HG03097 (cell line): ENCODE measurements at regions not wholly inside any gene's neighbourhood (a gene's known extent, or its start where the extent isn't known, plus 50 kb on each side); places are given as distances from the start of the nearest gene placed in this dataset.

Source experiments
- ATAC-seq: cut with Tn5 transposase; IDR thresholded peaks from one replicate; pipeline ENCODE4 v1.9.1; 2021; ENCODE audit not compliant: unreplicated experiment, low FRiP score

- ATAC-seq = peak; percentile 51
Observed at GRCh38 chr1:38559446-38560165, 300.0 kb downstream of the RRAGC start.

- ATAC-seq = peak; percentile 19
Observed at GRCh38 chr1:38558500-38559445, 300.8 kb downstream of the RRAGC start.

GRCh38 chr1:38558055-38558454 lies 301.5 kb downstream of the RRAGC start:
- ATAC-seq = no peak

- ATAC-seq = no peak
Observed at GRCh38 chr1:38555594-38555993, 304.0 kb downstream of the RRAGC start.

- ATAC-seq = no peak
Observed at GRCh38 chr1:38555130-38555529, 304.4 kb downstream of the RRAGC start.

GRCh38 chr1:38551318-38552307 lies 308.0 kb downstream of the RRAGC start:
- no peak for ATAC-seq

- no peak for ATAC-seq
Observed at GRCh38 chr1:38549191-38549590, 310.4 kb downstream of the RRAGC start.

- ATAC-seq = no peak
Observed at GRCh38 chr1:38547321-38547720, 312.3 kb downstream of the RRAGC start.

GRCh38 chr1:38546636-38547035 lies 312.9 kb downstream of the RRAGC start:
- no peak for ATAC-seq

- ATAC-seq = no peak
Observed at GRCh38 chr1:38541223-38541622, 318.3 kb downstream of the RRAGC start.

GRCh38 chr1:38539931-38540330 lies 319.6 kb downstream of the RRAGC start:
- no peak for ATAC-seq

GRCh38 chr1:38538834-38539233 lies 320.7 kb downstream of the RRAGC start:
- ATAC-seq = no peak

GRCh38 chr1:38536089-38536488 lies 323.5 kb downstream of the RRAGC start:
- ATAC-seq = no peak

GRCh38 chr1:38534473-38534823 lies 325.1 kb downstream of the RRAGC start:
- ATAC-seq = no peak

GRCh38 chr1:38533772-38534472 lies 325.6 kb downstream of the RRAGC start:
- no peak for ATAC-seq

GRCh38 chr1:38530957-38531356 lies 328.6 kb downstream of the RRAGC start:
- no peak for ATAC-seq

GRCh38 chr1:38529946-38530345 lies 329.6 kb downstream of the RRAGC start:
- no peak for ATAC-seq

- ATAC-seq = no peak
Observed at GRCh38 chr1:38529391-38529790, 330.2 kb downstream of the RRAGC start.

GRCh38 chr1:38528623-38529022 lies 330.9 kb downstream of the RRAGC start:
- ATAC-seq = no peak

- ATAC-seq = peak; percentile 73
Observed at GRCh38 chr1:38527373-38527966, 332.1 kb downstream of the RRAGC start.
